Keratinocyte (primary cell): ENCODE measurements at regions not wholly inside any gene's neighbourhood (a gene's known extent, or its start where the extent isn't known, plus 50 kb on each side); places are given as distances from the start of the nearest gene placed in this dataset.

Experiments used
- CTCF ChIP-seq, 3 experiments: IDR thresholded peaks in 1 of 3; conservative IDR thresholded peaks in 1 of 3; optimal IDR thresholded peaks in 1 of 3; 2 replicates in 2 of 3; 3 replicates in 1 of 3; pipeline versions ENCODE3 to v1.5.1; 2011; ENCODE audit warnings: low read length in 3 of 3, mild to moderate bottlenecking in 3 of 3, moderate library complexity in 2 of 3, control low read depth in 1 of 3, inconsistent platforms in 1 of 3; ENCODE audit not compliant: insufficient read depth in 2 of 3; ENCODE audit errors: extremely low read depth in 1 of 3
- EZH2 ChIP-seq: IDR thresholded peaks from one replicate; pipeline ENCODE4 v1.6.1; 2012; ENCODE audit warnings: inconsistent platforms, mild to moderate bottlenecking, low read length, moderate library complexity

GRCh38 chr2:142796588-142796987 lies 80.9 kb upstream of the KYNU start:
- TF ChIP-seq EZH2 (no peak), CTCF (optimal IDR thresholded peaks at IDR 0.05 in 1 of 3, IDR thresholded peaks at IDR 0.05 in 1 of 3, conservative IDR thresholded peaks at IDR 0.05 in 1 of 3; ENCODE audit: extremely low read depth in 1 of 3, insufficient read depth in 2 of 3, low read length in 3 of 3) (no peak)
